ENCODE measurements at regions not wholly inside any gene's neighbourhood (a gene's known extent, or its start where the extent isn't known, plus 50 kb on each side); places are given as distances from the start of the nearest gene placed in this dataset.

DNA sequence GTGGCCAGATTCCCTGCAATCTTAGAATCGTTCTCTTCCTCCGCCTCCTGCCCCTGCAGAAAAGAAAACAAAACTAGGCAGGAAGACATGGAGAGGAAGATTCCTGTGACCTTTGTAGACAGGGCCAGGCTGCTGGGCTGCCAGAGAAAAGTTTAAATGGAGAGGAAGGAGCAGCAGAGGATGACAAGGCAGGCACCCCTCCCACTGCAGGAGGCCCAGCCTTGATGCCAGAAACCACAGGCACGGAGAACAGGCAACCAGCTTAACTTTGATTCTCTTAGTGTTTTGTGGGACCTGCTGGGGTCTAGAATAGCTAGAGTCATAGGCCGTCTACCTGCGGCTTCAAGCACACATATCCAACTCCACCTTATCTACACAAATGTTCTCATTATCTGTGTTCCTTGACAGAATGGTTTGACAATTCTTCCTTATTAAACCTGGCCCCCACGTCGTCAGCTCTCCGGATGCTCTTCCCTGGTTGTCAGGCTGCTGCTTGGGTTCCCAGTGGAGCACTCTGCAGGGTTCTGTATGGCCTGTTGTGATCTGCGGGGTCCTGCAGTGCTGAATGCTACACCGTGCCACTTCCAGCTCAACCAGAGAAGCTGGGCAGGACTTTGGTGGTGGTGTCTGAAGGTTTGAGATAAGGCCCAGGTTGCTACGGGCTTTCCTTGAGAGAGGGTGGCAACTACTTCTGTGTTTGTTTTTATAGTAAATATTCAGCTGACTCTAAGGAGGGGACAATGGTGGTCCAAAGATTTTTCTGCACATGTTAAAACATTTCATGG lies 609.5 kb downstream of the AACS start:
- ATAC-seq (no peak), DNase-seq (no peak)
- WGBS (ENCODE audit: insufficient coverage, low coverage, low lambda C conversion rate, missing lambda C conversion rate), result 62% methylated on average over 9 of the region's 11 CpGs
- H3K27ac ChIP-seq, result no peak overlapping the region
- H3K36me3 ChIP-seq, result no peaks in the 10 kb centered on the region
- no peaks in the 10 kb centered on the region for H3K4me1 ChIP-seq
- TF ChIP-seq, protein P1, sequence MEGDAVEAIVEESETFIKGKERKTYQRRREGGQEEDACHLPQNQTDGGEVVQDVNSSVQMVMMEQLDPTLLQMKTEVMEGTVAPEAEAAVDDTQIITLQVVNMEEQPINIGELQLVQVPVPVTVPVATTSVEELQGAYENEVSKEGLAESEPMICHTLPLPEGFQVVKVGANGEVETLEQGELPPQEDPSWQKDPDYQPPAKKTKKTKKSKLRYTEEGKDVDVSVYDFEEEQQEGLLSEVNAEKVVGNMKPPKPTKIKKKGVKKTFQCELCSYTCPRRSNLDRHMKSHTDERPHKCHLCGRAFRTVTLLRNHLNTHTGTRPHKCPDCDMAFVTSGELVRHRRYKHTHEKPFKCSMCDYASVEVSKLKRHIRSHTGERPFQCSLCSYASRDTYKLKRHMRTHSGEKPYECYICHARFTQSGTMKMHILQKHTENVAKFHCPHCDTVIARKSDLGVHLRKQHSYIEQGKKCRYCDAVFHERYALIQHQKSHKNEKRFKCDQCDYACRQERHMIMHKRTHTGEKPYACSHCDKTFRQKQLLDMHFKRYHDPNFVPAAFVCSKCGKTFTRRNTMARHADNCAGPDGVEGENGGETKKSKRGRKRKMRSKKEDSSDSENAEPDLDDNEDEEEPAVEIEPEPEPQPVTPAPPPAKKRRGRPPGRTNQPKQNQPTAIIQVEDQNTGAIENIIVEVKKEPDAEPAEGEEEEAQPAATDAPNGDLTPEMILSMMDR (IDR thresholded peaks at IDR 0.05), result no peak
- TF ChIP-seq POLR2A (IDR thresholded peaks at IDR 0.05), result no peak
- no peak overlapping the region for H3K4me3 ChIP-seq
- no peaks in the 10 kb centered on the region for H3K9me3 ChIP-seq
- intact Hi-C loops (cut with DNase I), result no loop called here
- H3K27me3 ChIP-seq, result no peaks in the 10 kb centered on the region

DNA sequence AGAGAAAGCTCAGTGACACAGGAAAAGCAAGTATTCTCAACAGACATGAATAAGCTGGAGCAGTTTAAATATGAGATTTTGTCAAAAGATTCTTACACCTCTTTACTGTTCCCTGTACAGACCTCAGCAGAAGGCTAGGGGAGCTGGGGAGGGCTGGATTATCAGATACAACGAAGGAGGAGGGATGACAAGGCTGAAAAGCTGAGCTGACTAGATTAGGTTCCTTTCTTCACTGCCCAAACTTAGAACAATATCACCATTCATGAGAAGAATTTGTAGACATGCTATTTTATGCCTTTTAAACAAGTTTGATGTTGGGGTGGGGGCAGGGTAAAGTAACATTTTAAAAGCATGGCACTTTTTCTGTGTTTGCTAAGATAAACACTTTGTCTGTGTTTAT lies 611.1 kb downstream of the AACS start:
- Histone ChIP-seq H3K9me3 (no peaks in the 10 kb centered on the region), H3K4me3 (no peak overlapping the region), H3K4me1 (no peaks in the 10 kb centered on the region), H3K27ac (no peak overlapping the region), H3K27me3 (no peaks in the 10 kb centered on the region), H3K36me3 (no peaks in the 10 kb centered on the region)
- ATAC-seq (no peak), DNase-seq (no peak)
- TF ChIP-seq, protein P1 (IDR thresholded peaks at IDR 0.05), result no peak
- no peak for TF ChIP-seq POLR2A (IDR thresholded peaks at IDR 0.05)
- intact Hi-C loops (cut with DNase I), result no loop called here
- WGBS (ENCODE audit: insufficient coverage, low coverage, low lambda C conversion rate, missing lambda C conversion rate), result 0% methylated on average over 1 of the region's 1 CpG

DNA sequence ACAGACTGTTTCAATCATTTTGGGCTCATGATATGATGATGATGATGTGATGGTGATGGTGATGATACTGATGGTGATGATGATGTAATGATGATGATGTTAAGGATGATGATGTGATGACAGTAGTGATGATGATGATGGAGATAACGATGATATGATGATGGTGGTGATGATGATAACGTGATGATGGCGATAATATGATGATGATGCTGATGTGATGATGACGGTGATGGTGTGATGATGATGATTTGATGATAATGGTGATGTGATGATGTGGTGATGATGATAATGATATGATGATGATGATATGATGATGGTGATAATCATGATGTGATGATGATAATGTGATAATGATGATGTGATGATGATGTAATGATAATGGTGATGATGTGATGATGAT lies 612.6 kb downstream of the AACS start:
- Histone ChIP-seq H3K36me3 (no peaks in the 10 kb centered on the region), H3K9me3 (no peaks in the 10 kb centered on the region), H3K27ac (no peak overlapping the region), H3K4me1 (no peaks in the 10 kb centered on the region), H3K27me3 (no peaks in the 10 kb centered on the region), H3K4me3 (no peak overlapping the region)
- 80% methylated on average over 4 of the region's 4 CpGs for WGBS (ENCODE audit: insufficient coverage, low coverage, low lambda C conversion rate, missing lambda C conversion rate)
- intact Hi-C loops (cut with DNase I), result no loop called here
- no peak for ATAC-seq
- DNase-seq, result no peak
- no peak for TF ChIP-seq POLR2A (IDR thresholded peaks at IDR 0.05)
- TF ChIP-seq, protein P1 (IDR thresholded peaks at IDR 0.05), result no peak

DNA sequence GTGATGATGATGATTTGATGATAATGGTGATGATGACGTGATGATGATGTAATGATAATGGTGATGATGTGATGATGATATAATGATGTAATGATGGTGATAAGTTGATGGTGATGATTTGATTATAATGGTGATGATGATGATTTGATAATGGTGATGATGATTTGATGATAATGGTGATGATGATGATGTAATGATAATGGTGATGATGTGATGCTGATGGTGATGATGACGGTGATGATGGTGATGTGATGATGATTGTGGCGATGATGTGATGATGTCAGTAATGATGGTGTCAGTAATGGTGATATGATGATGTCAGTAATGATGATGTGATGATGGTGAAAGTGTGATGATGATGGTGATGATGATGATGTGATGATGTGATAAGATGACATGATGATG lies 613.4 kb downstream of the AACS start:
- Histone ChIP-seq H3K4me3 (no peak overlapping the region), H3K9me3 (no peaks in the 10 kb centered on the region), H3K27ac (no peak overlapping the region), H3K36me3 (no peaks in the 10 kb centered on the region), H3K4me1 (no peaks in the 10 kb centered on the region), H3K27me3 (no peaks in the 10 kb centered on the region)
- DNase-seq (no peak), ATAC-seq (no peak)
- intact Hi-C loops (cut with DNase I), result no loop called here
- TF ChIP-seq, protein P1 (IDR thresholded peaks at IDR 0.05), result no peak
- TF ChIP-seq POLR2A (IDR thresholded peaks at IDR 0.05), result no peak
- WGBS (ENCODE audit: insufficient coverage, low coverage, low lambda C conversion rate, missing lambda C conversion rate), result 58% methylated on average over 3 of the region's 3 CpGs
